ENCODE measurements at regions not wholly inside any gene's neighbourhood (a gene's known extent, or its start where the extent isn't known, plus 50 kb on each side); places are given as distances from the start of the nearest gene placed in this dataset.

- no peak for TF ChIP-seq CTCF (IDR thresholded peaks at IDR 0.05)
- TF ChIP-seq POLR2A (IDR thresholded peaks at IDR 0.05): no peak
Measured at GRCh38 chr16:85261657-85262557, 149.6 kb upstream of the CIBAR2 start.
